GM23338 (cell line): ENCODE measurements at regions not wholly inside any gene's neighbourhood (a gene's known extent, or its start where the extent isn't known, plus 50 kb on each side); places are given as distances from the start of the nearest gene placed in this dataset.

Experiments used
- ATAC-seq: fragments of 200-7000 bp; cut with Tn5 transposase; 3 replicates; pipeline ENCODE4 v1.9.1; 2020
- DNase-seq: peaks from one replicate; pipeline ENCODE4 v3.0.0-alpha.2; 2015; ENCODE audit warnings: low spot score
- H2AFZ ChIP-seq: fragments of 200-600 bp; sonication (generic); 2 replicates; pipeline ENCODE4 v1.8.0; 2016; ENCODE audit warnings: antibody characterized with exemption, mild to moderate bottlenecking, moderate library complexity
- H3F3A ChIP-seq: fragments of 200-600 bp; sonication (generic); replicated peaks from 2 replicates; pipeline ENCODE4 v1.8.0; 2017; ENCODE audit warnings: antibody characterized with exemption, mixed run types, low read depth
- H3K27ac ChIP-seq: fragments of 200-600 bp; sonication (generic); 2 replicates; pipeline ENCODE4 v1.6.1; 2016; ENCODE audit warnings: low read depth
- H3K27me3 ChIP-seq: fragments of 200-600 bp; sonication (generic); 2 replicates; pipeline ENCODE4 v1.8.0; 2016; ENCODE audit warnings: mild to moderate bottlenecking, mixed run types, moderate library complexity; ENCODE audit not compliant: insufficient read depth
- H3K36me3 ChIP-seq: fragments of 200-600 bp; sonication (generic); 2 replicates; pipeline ENCODE4 v1.8.0; 2016; ENCODE audit warnings: mild to moderate bottlenecking; ENCODE audit not compliant: insufficient read depth
- H3K4me1 ChIP-seq: fragments of 200-600 bp; sonication (generic); 2 replicates; pipeline ENCODE4 v1.8.0; 2016; ENCODE audit warnings: mild to moderate bottlenecking, moderate library complexity; ENCODE audit not compliant: insufficient read depth
- H3K4me2 ChIP-seq: fragments of 200-600 bp; sonication (generic); 2 replicates; pipeline ENCODE4 v1.7.1; 2017; ENCODE audit warnings: mixed run types
- H3K4me3 ChIP-seq: fragments of 200-600 bp; sonication (generic); 2 replicates; pipeline ENCODE4 v1.6.1; 2016; ENCODE audit warnings: mixed run types
- H3K79me2 ChIP-seq: fragments of 200-600 bp; sonication (generic); replicated peaks from 2 replicates; pipeline ENCODE4 v1.8.0; 2017; ENCODE audit warnings: mild to moderate bottlenecking; ENCODE audit not compliant: insufficient read depth
- H3K9me2 ChIP-seq: fragments of 200-600 bp; sonication (generic); 2 replicates; pipeline ENCODE4 v1.8.0; 2017; ENCODE audit not compliant: insufficient read depth
- H4K20me1 ChIP-seq: fragments of 200-600 bp; sonication (generic); replicated peaks from 2 replicates; pipeline ENCODE4 v1.8.0; 2017; ENCODE audit warnings: mild to moderate bottlenecking; ENCODE audit not compliant: insufficient read depth
- H3K27ac Mint-ChIP-seq: 2 replicates; pipeline ENCODE4 v1.8.0; 2020; ENCODE audit warnings: inconsistent platforms, mild to moderate bottlenecking, moderate library complexity, mixed read lengths
- H3K27me3 Mint-ChIP-seq: 3 replicates; pipeline ENCODE4 v1.8.0; 2022; ENCODE audit warnings: low read depth, mild to moderate bottlenecking, moderate library complexity, mixed read lengths, inconsistent platforms; ENCODE audit not compliant: insufficient read depth, poor library complexity
- H3K36me3 Mint-ChIP-seq: 3 replicates; pipeline ENCODE4 v1.8.0; 2021; ENCODE audit warnings: low read depth, mild to moderate bottlenecking, inconsistent platforms, moderate library complexity, mixed read lengths
- H3K4me1 Mint-ChIP-seq: 3 replicates; pipeline ENCODE4 v1.8.0; 2020; ENCODE audit warnings: mild to moderate bottlenecking, inconsistent platforms, mixed read lengths
- H3K4me3 Mint-ChIP-seq: 3 replicates; pipeline ENCODE4 v1.8.0; 2021; ENCODE audit warnings: moderate library complexity, mild to moderate bottlenecking, inconsistent platforms, mixed read lengths
- H3K9me3 Mint-ChIP-seq: 3 replicates; pipeline ENCODE4 v1.8.0; 2020; ENCODE audit warnings: moderate library complexity, mild to moderate bottlenecking, inconsistent platforms, mixed read lengths
- CREB1 ChIP-seq: fragments of 250-450 bp; sonication (Bioruptor Pico); IDR thresholded peaks from 2 replicates; pipeline ENCODE4 v1.5.0; 2020; ENCODE audit warnings: low read depth, mild to moderate bottlenecking, moderate library complexity
- CTCF ChIP-seq, 2 experiments: fragments of 200-600 bp in 1 of 2; sonication (generic) in 1 of 2; conservative IDR thresholded peaks; 2 replicates each; pipeline versions ENCODE4 v1.5.1 to v1.6.1; 2016 to 2017; ENCODE audit warnings: antibody characterized with exemption in 2 of 2, low read depth in 2 of 2, mild to moderate bottlenecking in 2 of 2, moderate library complexity in 1 of 2
- ETS1 ChIP-seq: IDR thresholded peaks from 2 replicates; pipeline ENCODE4 v1.6.1; 2016; ENCODE audit warnings: antibody characterized with exemption
- EZH2 ChIP-seq: fragments of 200-600 bp; sonication (generic); IDR thresholded peaks from one replicate; pipeline ENCODE4 v1.8.0; 2017; ENCODE audit warnings: antibody characterized with exemption, mild to moderate bottlenecking, low read depth; ENCODE audit not compliant: unreplicated experiment
- EZH2phosphoT487 ChIP-seq: fragments of 200-600 bp; sonication (generic); IDR thresholded peaks from one replicate; pipeline ENCODE4 v1.8.1; 2018; ENCODE audit warnings: antibody characterized with exemption; ENCODE audit not compliant: unreplicated experiment
- JUNB ChIP-seq: IDR thresholded peaks from one replicate; pipeline ENCODE4 v1.6.1; 2016; ENCODE audit warnings: antibody characterized with exemption; ENCODE audit not compliant: unreplicated experiment
- NANOG ChIP-seq: IDR thresholded peaks from 2 replicates; pipeline ENCODE4 v1.6.1; 2016; ENCODE audit warnings: antibody characterized with exemption, borderline replicate concordance
- POLR2AphosphoS5 ChIP-seq: IDR thresholded peaks from 2 replicates; pipeline ENCODE4 v1.6.1; 2016; ENCODE audit warnings: antibody characterized with exemption, low read depth
- REST ChIP-seq: IDR thresholded peaks from one replicate; pipeline ENCODE4 v1.6.1; 2018; ENCODE audit warnings: antibody characterized with exemption; ENCODE audit not compliant: unreplicated experiment
- ZNF114 ChIP-seq: fragments of 250-450 bp; sonication (Bioruptor Pico); IDR thresholded peaks from 2 replicates; pipeline ENCODE4 v1.5.0; 2020; ENCODE audit warnings: mild to moderate bottlenecking, moderate library complexity
- ZNF331 ChIP-seq: fragments of 250-450 bp; sonication (Bioruptor Pico); IDR thresholded peaks from 2 replicates; pipeline ENCODE4 v1.5.0; 2020; ENCODE audit warnings: low read depth, mild to moderate bottlenecking, moderate library complexity
- ZNF462 ChIP-seq: fragments of 250-450 bp; sonication (Bioruptor Pico); IDR thresholded peaks from 2 replicates; pipeline ENCODE4 v1.5.0; 2020; ENCODE audit warnings: mild to moderate bottlenecking, moderate library complexity

GRCh38 chr4:56215141-56215783 is 172.0 kb downstream of the AASDH start (continued):
- TF ChIP-seq ZNF462 (CRISPR knock-in tag) (no peak), JUNB (no peak), EZH2 (no peak), ZNF331 (no peak)

GRCh38 chr4:56213543-56213942 is 173.7 kb downstream of the AASDH start:
- peaks cover 58% of the 10 kb centered on the region for H3K36me3 Mint-ChIP-seq
- Histone ChIP-seq H3K27ac (no peak overlapping the region), H3K79me2 (no peaks in the 10 kb centered on the region), H3F3A (no peaks in the 10 kb centered on the region), H2AFZ (no peak overlapping the region), H3K36me3 (0 out of 2 replicates have a peak, but pooled peaks cover 4% of the 10 kb centered on the region), H3K27me3 (peaks cover 52% of the 10 kb centered on the region), H4K20me1 (peaks cover 4% of the 10 kb centered on the region), H3K4me1 (peaks cover 19% of the 10 kb centered on the region), H3K4me3 (no peak overlapping the region), H3K4me2 (no peak overlapping the region), H3K9me2 (no peaks in the 10 kb centered on the region; the same call in 1 of the 2 replicates)
- H3K27me3 Mint-ChIP-seq: peaks cover 9% of the 10 kb centered on the region
- H3K27ac Mint-ChIP-seq: no peak overlapping the region
- H3K9me3 Mint-ChIP-seq: peaks cover 55% of the 10 kb centered on the region
- no peak overlapping the region for H3K4me3 Mint-ChIP-seq
- peaks cover 26% of the 10 kb centered on the region for H3K4me1 Mint-ChIP-seq
- DNase-seq: no peak
- ATAC-seq: no peak
- TF ChIP-seq NANOG (no peak), EZH2 (no peak), ETS1 (no peak), ZNF331 (no peak), CREB1 (CRISPR knock-in tag) (no peak), EZH2phosphoT487 (no peak), CTCF (conservative IDR thresholded peaks at IDR 0.05; ENCODE audit: low read depth in 2 of 2) (no peak), POLR2AphosphoS5 (no peak), REST (no peak), ZNF114 (no peak)
